Liver (tissue), 3 donors: ENCODE measurements at regions not wholly inside any gene's neighbourhood (a gene's known extent, or its start where the extent isn't known, plus 50 kb on each side); places are given as distances from the start of the nearest gene placed in this dataset.

Experiments used
- CTCF ChIP-seq: fragments of 150-350 bp; IDR thresholded peaks from 2 replicates; pipeline ENCODE4 v1.5.1; 2017; ENCODE audit warnings: improper control_type of control experiment, low read depth, low read length; ENCODE audit not compliant: missing input control
- HNF4G ChIP-seq: IDR thresholded peaks from 2 replicates; pipeline ENCODE4 v1.6.1; 2016; ENCODE audit warnings: antibody characterized with exemption
- NR2F2 ChIP-seq: IDR thresholded peaks from 2 replicates; pipeline ENCODE4 v1.6.1; 2016; ENCODE audit warnings: antibody characterized with exemption
- RXRA ChIP-seq, 2 donors: IDR thresholded peaks; 2 replicates each; pipeline ENCODE4 v1.6.1; 2017 to 2018; ENCODE audit warnings: antibody characterized with exemption in 2 of 2, mild to moderate bottlenecking in 1 of 2
- SP1 ChIP-seq: IDR thresholded peaks from 2 replicates; pipeline ENCODE4 v1.6.1; 2018; ENCODE audit warnings: antibody characterized with exemption, mild to moderate bottlenecking
- YY1 ChIP-seq: IDR thresholded peaks from 2 replicates; pipeline ENCODE4 v1.6.1; 2016; ENCODE audit warnings: antibody characterized with exemption, mild to moderate bottlenecking
- TF ChIP-seq, protein P1 (sequence below): IDR thresholded peaks from 2 replicates; pipeline ENCODE4 v1.6.1; 2016; ENCODE audit warnings: antibody characterized with exemption, mild to moderate bottlenecking
- donor health status: healthy.
- donor health status: healthy.

GRCh38 chr2:196503398-196503797 is 136.1 kb upstream of the CCDC150 start:
- no peak for TF ChIP-seq CTCF
- TF ChIP-seq SP1, result no peak
- no peak for TF ChIP-seq YY1
- no peak for TF ChIP-seq HNF4G
- no peak for TF ChIP-seq RXRA (IDR thresholded peaks at IDR 0.05)
- no peak for TF ChIP-seq NR2F2
- TF ChIP-seq, protein P1, sequence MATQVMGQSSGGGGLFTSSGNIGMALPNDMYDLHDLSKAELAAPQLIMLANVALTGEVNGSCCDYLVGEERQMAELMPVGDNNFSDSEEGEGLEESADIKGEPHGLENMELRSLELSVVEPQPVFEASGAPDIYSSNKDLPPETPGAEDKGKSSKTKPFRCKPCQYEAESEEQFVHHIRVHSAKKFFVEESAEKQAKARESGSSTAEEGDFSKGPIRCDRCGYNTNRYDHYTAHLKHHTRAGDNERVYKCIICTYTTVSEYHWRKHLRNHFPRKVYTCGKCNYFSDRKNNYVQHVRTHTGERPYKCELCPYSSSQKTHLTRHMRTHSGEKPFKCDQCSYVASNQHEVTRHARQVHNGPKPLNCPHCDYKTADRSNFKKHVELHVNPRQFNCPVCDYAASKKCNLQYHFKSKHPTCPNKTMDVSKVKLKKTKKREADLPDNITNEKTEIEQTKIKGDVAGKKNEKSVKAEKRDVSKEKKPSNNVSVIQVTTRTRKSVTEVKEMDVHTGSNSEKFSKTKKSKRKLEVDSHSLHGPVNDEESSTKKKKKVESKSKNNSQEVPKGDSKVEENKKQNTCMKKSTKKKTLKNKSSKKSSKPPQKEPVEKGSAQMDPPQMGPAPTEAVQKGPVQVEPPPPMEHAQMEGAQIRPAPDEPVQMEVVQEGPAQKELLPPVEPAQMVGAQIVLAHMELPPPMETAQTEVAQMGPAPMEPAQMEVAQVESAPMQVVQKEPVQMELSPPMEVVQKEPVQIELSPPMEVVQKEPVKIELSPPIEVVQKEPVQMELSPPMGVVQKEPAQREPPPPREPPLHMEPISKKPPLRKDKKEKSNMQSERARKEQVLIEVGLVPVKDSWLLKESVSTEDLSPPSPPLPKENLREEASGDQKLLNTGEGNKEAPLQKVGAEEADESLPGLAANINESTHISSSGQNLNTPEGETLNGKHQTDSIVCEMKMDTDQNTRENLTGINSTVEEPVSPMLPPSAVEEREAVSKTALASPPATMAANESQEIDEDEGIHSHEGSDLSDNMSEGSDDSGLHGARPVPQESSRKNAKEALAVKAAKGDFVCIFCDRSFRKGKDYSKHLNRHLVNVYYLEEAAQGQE, result no peak
